GM18907 (cell line): ENCODE measurements at regions not wholly inside any gene's neighbourhood (a gene's known extent, or its start where the extent isn't known, plus 50 kb on each side); places are given as distances from the start of the nearest gene placed in this dataset.
"Not testable (repeated sequence)": the region's sequence is repeated elsewhere in the genome, so short reads cannot be mapped to it uniquely, and the experiment has no call there.

Experiments used
- ATAC-seq: cut with Tn5 transposase; IDR thresholded peaks from one replicate; pipeline ENCODE4 v1.9.1; 2021; ENCODE audit warnings: mild to moderate bottlenecking, moderate library complexity; ENCODE audit not compliant: unreplicated experiment

GRCh38 chr13:56314765-56315164, 826.0 kb upstream of the PRR20A start:
- no peak for ATAC-seq

DNA sequence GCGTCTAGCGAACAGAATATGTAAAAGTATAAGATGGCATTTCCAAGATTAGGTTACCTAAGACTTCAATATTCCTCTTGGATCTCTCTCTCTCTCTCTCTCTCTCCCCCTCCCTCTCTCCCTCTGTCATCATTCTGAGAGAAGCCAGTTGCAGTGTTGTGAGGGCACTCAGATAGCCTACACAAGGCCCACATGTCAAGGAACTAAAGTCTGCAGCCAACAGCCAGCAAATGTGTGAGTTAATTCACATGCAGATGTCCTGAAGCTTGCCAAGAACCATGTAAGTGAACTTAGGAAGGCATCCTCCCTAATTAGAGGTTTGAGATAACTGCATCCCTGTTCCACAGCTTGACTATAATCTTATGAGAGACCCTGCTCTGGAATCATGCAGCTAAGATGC, 822.9 kb upstream of the PRR20A start:
- no peak for ATAC-seq

- no peak for ATAC-seq
Observed at GRCh38 chr13:56332671-56333070, 808.0 kb upstream of the PRR20A start.

DNA sequence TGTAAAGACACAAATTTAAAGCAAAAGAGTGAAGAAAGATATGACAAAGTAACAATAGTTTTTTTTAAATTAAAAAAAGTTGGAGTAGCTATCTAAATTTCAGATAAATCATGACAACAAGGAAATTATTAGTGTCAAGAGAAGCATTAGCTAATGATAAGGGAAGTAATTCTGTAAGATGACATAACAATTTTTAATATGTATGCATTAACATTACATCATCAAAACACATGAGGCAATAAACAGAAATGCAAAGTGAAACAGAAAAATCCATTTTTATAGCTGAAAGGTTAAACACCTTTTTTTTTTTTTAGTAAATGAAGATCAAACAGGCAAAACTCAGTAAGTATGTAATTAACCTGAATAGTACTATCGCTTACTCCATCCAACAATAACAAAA, 804.9 kb upstream of the PRR20A start:
- ATAC-seq: no peak

- ATAC-seq: no peak
Observed at GRCh38 chr13:56338421-56338820, 802.3 kb upstream of the PRR20A start.

- ATAC-seq: no peak
Observed at GRCh38 chr13:56347014-56347413, 793.7 kb upstream of the PRR20A start.

- ATAC-seq: no peak
Observed at GRCh38 chr13:56349866-56350265, 790.9 kb upstream of the PRR20A start.

GRCh38 chr13:56351041-56351440, 789.7 kb upstream of the PRR20A start:
- ATAC-seq: no peak

- ATAC-seq: no peak
Observed at GRCh38 chr13:56352361-56352760, 788.4 kb upstream of the PRR20A start.

DNA sequence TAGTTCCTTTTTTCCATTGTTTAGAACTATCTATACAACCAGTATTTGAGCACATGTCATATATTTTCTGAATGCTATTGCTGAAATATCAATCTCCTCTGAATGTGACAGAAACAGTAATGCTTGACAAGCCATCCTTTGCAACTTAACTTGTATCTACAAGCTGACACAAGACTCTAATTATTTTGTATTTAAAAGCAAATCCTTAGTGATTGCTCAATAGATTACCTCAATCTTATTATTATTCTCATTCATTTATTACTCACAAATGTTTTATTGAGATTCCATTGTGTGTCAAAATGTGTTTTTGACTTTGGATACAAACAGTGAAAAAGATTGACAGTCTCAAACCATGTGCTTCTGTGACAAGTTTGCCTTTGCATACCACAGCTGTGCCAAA, 787.8 kb upstream of the PRR20A start:
- ATAC-seq: no peak

GRCh38 chr13:56356690-56357089, 784.0 kb upstream of the PRR20A start:
- ATAC-seq: no peak

DNA sequence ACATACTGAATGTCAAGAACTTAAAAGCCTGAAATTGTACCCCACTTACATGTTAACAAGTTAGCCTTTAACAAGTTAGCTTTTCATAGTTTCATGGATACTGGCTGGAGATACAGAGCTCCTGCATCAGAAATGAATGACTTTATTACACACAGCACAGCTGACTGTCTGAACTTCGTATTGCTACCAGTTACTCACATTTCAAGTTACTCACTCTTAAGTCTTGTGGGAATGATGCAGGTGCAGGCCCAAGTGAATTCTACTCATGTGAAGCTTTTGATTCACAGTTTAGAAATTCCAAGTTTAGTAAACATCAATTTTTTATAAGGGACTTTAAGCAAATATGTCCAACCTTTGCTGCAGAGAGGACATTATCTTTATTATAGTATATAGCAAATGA, 762.2 kb upstream of the PRR20A start:
- ATAC-seq: no peak

DNA sequence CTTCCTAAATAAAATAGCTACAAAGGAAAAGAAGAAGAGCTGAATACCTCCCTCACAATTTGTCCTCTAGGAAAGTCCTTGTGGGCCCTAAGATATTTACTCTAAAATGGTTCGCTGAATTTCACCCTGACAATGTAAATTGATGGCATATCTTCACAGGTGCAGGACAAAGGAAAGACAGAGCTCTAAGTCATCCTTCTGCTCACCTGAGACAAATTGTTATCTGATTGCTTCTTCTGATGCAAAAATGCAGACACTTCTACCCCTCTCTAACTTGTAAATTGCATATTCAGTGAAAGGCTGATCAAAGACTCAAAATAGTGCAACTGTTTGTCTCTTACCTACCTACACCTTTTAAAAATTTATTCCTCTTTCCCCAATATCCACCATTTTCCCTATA, 747.2 kb upstream of the PRR20A start:
- no peak for ATAC-seq

DNA sequence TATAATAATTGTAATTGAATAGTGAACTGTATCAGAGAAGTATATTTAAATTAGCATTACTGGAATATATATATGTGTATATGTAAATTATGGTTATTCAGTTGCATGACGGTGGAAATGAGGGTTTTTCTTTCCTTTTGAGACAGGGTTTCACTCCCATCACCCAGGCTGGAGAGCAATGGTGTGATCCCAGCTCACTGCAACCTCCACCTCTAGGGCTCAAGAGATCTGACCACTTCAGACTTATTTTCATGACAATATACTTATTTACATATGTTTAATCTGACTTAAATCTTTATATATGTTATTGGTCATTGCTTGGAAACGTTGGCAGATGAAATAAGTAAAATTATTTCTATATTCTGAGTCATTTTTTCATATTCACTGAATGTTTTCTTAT, 744.4 kb upstream of the PRR20A start:
- no peak for ATAC-seq

- no peak for ATAC-seq
Observed at GRCh38 chr13:56400774-56401173, 739.9 kb upstream of the PRR20A start.

GRCh38 chr13:56412856-56413255, 727.9 kb upstream of the PRR20A start:
- ATAC-seq: no peak

DNA sequence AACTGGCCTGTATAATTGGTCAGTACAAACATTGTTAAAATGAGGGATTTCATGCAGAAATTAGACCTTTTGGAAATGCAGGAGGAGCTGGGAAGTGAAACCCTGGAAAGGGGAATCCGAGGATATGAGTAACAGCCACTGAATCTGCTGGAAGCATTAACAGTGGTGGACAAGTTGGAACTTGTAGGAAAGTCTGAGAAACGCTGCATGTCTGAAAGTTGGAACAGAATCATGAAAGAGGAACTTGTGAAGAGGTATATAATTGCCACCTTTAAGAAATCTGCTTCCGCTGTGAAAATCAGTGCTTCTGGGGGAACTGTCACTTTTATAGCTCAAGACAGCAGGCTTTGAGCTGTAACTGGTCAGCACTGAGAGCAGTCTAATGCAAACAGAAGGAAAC, 716.5 kb upstream of the PRR20A start:
- ATAC-seq: no peak

DNA sequence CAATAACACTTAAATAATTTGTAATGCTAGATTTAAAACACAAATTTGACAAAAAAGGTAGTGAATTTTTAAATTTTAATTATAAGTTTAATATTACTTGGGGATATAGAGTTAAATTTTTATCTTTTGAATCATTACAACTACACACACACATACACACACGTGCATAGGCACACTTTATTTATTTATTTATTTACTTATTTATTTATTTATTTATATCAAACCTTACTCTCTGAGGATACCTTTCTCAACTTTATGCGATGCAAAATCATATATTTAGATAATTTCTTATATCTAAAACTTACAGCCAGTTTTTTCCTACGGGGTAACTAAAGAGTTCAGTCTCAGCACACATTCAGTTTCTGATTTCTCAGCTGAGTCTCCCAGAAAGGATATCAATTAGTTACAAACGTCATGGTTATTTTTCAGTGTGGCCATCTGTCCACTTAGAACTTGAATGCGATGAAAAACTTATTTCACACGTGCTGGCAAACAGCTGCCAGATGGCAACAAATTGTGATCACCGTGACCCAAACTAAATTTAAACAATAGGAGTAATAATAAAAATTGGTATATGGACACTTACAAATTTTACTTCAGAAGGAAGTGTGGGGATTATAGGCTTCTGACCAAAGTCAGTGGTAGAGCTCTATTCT, 683.1 kb upstream of the PRR20A start:
- no peak for ATAC-seq

DNA sequence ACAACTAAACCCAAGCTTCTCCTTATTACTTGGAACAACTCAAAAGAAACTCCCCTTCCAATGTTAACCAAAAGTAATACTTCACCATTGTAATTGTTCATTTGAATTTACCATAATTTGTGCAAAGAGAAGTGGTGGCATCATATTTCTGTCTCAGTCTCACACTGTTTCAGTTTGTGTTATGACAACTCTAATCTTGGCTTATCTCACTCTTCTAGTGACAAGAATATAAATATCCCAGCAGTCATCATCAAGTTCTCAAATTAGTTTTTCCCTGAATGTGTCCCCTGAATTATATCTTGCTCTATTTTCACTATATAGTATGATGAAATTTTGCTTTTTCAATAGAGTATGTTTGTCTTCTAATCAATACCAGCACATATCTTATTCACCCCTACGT, 681.4 kb upstream of the PRR20A start:
- no peak for ATAC-seq

GRCh38 chr13:56501750-56502149, 639.0 kb upstream of the PRR20A start:
- ATAC-seq: no peak

GRCh38 chr13:56510836-56511235, 629.9 kb upstream of the PRR20A start:
- ATAC-seq: no peak

DNA sequence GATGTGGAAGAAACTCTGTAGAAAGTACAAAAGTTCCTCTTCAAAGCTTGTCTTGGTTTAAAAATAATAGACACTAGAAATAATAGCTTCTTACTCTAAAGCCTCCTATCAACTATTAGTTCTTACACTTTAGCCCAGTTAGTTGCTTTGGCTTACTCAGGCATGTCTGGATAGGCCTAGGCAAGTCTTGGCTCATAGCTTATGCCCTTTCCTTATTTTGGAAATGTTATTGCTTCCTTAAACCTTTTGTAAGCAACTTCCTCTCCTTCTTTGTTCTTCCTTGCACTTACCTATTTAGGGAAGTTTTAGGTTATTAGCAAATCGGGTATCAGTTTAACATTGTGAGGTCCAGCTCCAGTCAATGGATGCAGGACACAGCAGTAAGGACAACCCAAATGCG, 628.4 kb upstream of the PRR20A start:
- ATAC-seq: not testable (repeated sequence)

DNA sequence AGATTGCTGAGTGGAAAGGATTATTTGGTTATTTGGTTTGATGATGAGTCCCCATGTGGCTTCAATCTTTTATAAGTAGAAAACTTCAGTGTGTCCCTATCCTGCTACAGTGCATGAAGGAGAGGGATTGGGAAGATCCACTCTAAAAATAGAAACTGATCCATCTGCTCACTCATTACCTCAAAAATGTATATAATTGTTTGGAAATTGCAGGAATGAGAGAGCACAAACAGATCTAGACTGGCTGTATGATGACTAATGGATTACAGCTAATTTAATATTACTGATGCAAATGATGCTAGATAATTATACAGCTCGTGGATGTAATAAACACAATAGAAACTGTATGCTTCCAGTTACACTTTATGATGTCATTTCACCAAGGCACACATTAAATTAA, 625.3 kb upstream of the PRR20A start:
- ATAC-seq: no peak
